CD4-positive, alpha-beta T cell treated with Interleukin-21 for 1 hour (primary cell): ENCODE measurements at regions not wholly inside any gene's neighbourhood (a gene's known extent, or its start where the extent isn't known, plus 50 kb on each side); places are given as distances from the start of the nearest gene placed in this dataset.
"Not testable (repeated sequence)": the region's sequence is repeated elsewhere in the genome, so short reads cannot be mapped to it uniquely, and the experiment has no call there.

Source experiments
- DNase-seq: peaks from one replicate; pipeline ENCODE4 v3.0.0-alpha.2; 2020

GRCh38 chr5:96125231-96125891 lies 163.7 kb upstream of the ELL2 start:
- no peak for DNase-seq

GRCh38 chr5:96124589-96124988 lies 162.9 kb upstream of the ELL2 start:
- DNase-seq = no peak

GRCh38 chr5:96123418-96123817 lies 161.8 kb upstream of the ELL2 start:
- DNase-seq = no peak

- DNase-seq = no peak
Measured at GRCh38 chr5:96121364-96121763, 159.7 kb upstream of the ELL2 start.

GRCh38 chr5:96120120-96120519 lies 158.5 kb upstream of the ELL2 start:
- no peak for DNase-seq

GRCh38 chr5:96117771-96118651 lies 156.4 kb upstream of the ELL2 start:
- DNase-seq = no peak

- DNase-seq = no peak
Measured at GRCh38 chr5:96115147-96115807, 153.6 kb upstream of the ELL2 start.

- no peak for DNase-seq
Measured at GRCh38 chr5:96114736-96115135, 153.1 kb upstream of the ELL2 start.

- DNase-seq = no peak
Measured at GRCh38 chr5:96113170-96113939, 151.7 kb upstream of the ELL2 start.

GRCh38 chr5:96112703-96113102 lies 151.1 kb upstream of the ELL2 start:
- DNase-seq = no peak

GRCh38 chr5:96112123-96112670 lies 150.5 kb upstream of the ELL2 start:
- no peak for DNase-seq

- DNase-seq = no peak
Measured at GRCh38 chr5:96111080-96111756, 149.6 kb upstream of the ELL2 start.

- DNase-seq = no peak
Measured at GRCh38 chr5:96110300-96110699, 148.6 kb upstream of the ELL2 start.

GRCh38 chr5:96108629-96109028 lies 147.0 kb upstream of the ELL2 start:
- not testable (repeated sequence) for DNase-seq

- not testable (repeated sequence) for DNase-seq
Measured at GRCh38 chr5:96103829-96104228, 142.2 kb upstream of the ELL2 start.

- DNase-seq = no peak
Measured at GRCh38 chr5:96101358-96102089, 139.9 kb upstream of the ELL2 start.

GRCh38 chr5:96097488-96097887 lies 135.8 kb upstream of the ELL2 start:
- DNase-seq = not testable (repeated sequence)

- DNase-seq = no peak
Measured at GRCh38 chr5:96096724-96097123, 135.1 kb upstream of the ELL2 start.

- no peak for DNase-seq
Measured at GRCh38 chr5:96094904-96095303, 133.3 kb upstream of the ELL2 start.

GRCh38 chr5:96093890-96094381 lies 132.3 kb upstream of the ELL2 start:
- no peak for DNase-seq

GRCh38 chr5:96093340-96093739 lies 131.7 kb upstream of the ELL2 start:
- no peak for DNase-seq
